ENCODE measurements at regions not wholly inside any gene's neighbourhood (a gene's known extent, or its start where the extent isn't known, plus 50 kb on each side); places are given as distances from the start of the nearest gene placed in this dataset.
"Not testable (repeated sequence)": the region's sequence is repeated elsewhere in the genome, so short reads cannot be mapped to it uniquely, and the experiment has no call there.

GRCh38 chr20:41731198-41731597 is 113.0 kb upstream of the CHD6 start:
- not testable (repeated sequence) for DNase-seq (ENCODE audit: low read depth in 4 of 4, low spot score in 1 of 4)

- not testable (repeated sequence) for DNase-seq (ENCODE audit: low read depth in 4 of 4, low spot score in 1 of 4)
Observed at GRCh38 chr20:41727681-41728080, 109.5 kb upstream of the CHD6 start.

- no peak for DNase-seq (ENCODE audit: low read depth in 4 of 4, low spot score in 1 of 4)
Observed at GRCh38 chr20:41726727-41727126, 108.5 kb upstream of the CHD6 start.

GRCh38 chr20:41719151-41719550 is 101.0 kb upstream of the CHD6 start:
- no peak for DNase-seq (ENCODE audit: low read depth in 4 of 4, low spot score in 1 of 4)

GRCh38 chr20:41717483-41717882 is 99.3 kb upstream of the CHD6 start:
- DNase-seq (ENCODE audit: low read depth in 4 of 4, low spot score in 1 of 4): no peak

- no peak for DNase-seq (ENCODE audit: low read depth in 4 of 4, low spot score in 1 of 4)
Observed at GRCh38 chr20:41716911-41717310, 98.7 kb upstream of the CHD6 start.

- DNase-seq (ENCODE audit: low read depth in 4 of 4, low spot score in 1 of 4): no peak
Observed at GRCh38 chr20:41716436-41716835, 98.3 kb upstream of the CHD6 start.

- DNase-seq (ENCODE audit: low read depth in 4 of 4, low spot score in 1 of 4): no peak
Observed at GRCh38 chr20:41715526-41715925, 97.3 kb upstream of the CHD6 start.

GRCh38 chr20:41714030-41714429 is 95.9 kb upstream of the CHD6 start:
- no peak for DNase-seq (ENCODE audit: low read depth in 4 of 4, low spot score in 1 of 4)

- DNase-seq (ENCODE audit: low read depth in 4 of 4, low spot score in 1 of 4): no peak
Observed at GRCh38 chr20:41704896-41705295, 86.7 kb upstream of the CHD6 start.

- DNase-seq (ENCODE audit: low read depth in 4 of 4, low spot score in 1 of 4): no peak
Observed at GRCh38 chr20:41702647-41703046, 84.5 kb upstream of the CHD6 start.

- no peak for DNase-seq (ENCODE audit: low read depth in 4 of 4, low spot score in 1 of 4)
Observed at GRCh38 chr20:41701588-41702348, 83.6 kb upstream of the CHD6 start.

- not testable (repeated sequence) for DNase-seq (ENCODE audit: low read depth in 4 of 4, low spot score in 1 of 4)
Observed at GRCh38 chr20:41699673-41700072, 81.5 kb upstream of the CHD6 start.

GRCh38 chr20:41697861-41698559 is 79.8 kb upstream of the CHD6 start:
- no peak for DNase-seq (ENCODE audit: low read depth in 4 of 4, low spot score in 1 of 4)

- no peak for DNase-seq (ENCODE audit: low read depth in 4 of 4, low spot score in 1 of 4)
Observed at GRCh38 chr20:41696428-41696827, 78.3 kb upstream of the CHD6 start.

GRCh38 chr20:41694796-41695195 is 76.6 kb upstream of the CHD6 start:
- DNase-seq (ENCODE audit: low read depth in 4 of 4, low spot score in 1 of 4): no peak

GRCh38 chr20:41693136-41693979 is 75.2 kb upstream of the CHD6 start:
- DNase-seq (ENCODE audit: low read depth in 4 of 4, low spot score in 1 of 4): peak; percentile 35 to 66 (median 56)

GRCh38 chr20:41692479-41693135 is 74.4 kb upstream of the CHD6 start:
- peak; percentile 47 to 64 (median 59) for DNase-seq (ENCODE audit: low read depth in 4 of 4, low spot score in 1 of 4)

- no peak for DNase-seq (ENCODE audit: low read depth in 4 of 4, low spot score in 1 of 4)
Observed at GRCh38 chr20:41691443-41691842, 73.3 kb upstream of the CHD6 start.

GRCh38 chr20:41690702-41691101 is 72.5 kb upstream of the CHD6 start:
- DNase-seq (ENCODE audit: low read depth in 4 of 4, low spot score in 1 of 4): no peak

- no peak for DNase-seq (ENCODE audit: low read depth in 4 of 4, low spot score in 1 of 4)
Observed at GRCh38 chr20:41686961-41687360, 68.8 kb upstream of the CHD6 start.

All from stimulated activated CD4-positive, alpha-beta T cell treated with anti-CD3 and anti-CD28 coated beads, Interleukin-1b, Interleukin-23, amount 100 ng/mL, for 24 hours (primary cell).